ENCODE measurements at regions not wholly inside any gene's neighbourhood (a gene's known extent, or its start where the extent isn't known, plus 50 kb on each side); places are given as distances from the start of the nearest gene placed in this dataset.

DNA sequence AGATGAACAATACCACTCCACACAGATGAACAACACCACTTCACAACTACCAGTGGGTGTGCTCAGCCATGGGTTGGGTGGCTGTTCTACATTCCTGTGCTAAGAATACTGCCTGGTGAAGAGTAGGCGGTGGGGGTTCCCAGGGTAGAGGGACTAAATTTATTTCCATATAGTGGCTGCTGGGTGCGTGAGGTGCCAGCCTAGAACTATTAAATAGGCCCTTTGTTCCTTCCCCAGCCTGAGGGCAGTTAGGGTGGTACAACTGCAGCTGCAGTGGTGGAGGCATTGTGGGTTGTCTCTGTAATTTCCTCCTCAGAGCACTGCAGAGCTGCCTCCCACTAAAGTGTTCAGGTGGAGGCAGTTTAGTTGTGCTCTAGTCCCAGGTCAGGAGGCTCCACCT, 618.4 kb downstream of the MMUT start:
- TF ChIP-seq, protein P1, sequence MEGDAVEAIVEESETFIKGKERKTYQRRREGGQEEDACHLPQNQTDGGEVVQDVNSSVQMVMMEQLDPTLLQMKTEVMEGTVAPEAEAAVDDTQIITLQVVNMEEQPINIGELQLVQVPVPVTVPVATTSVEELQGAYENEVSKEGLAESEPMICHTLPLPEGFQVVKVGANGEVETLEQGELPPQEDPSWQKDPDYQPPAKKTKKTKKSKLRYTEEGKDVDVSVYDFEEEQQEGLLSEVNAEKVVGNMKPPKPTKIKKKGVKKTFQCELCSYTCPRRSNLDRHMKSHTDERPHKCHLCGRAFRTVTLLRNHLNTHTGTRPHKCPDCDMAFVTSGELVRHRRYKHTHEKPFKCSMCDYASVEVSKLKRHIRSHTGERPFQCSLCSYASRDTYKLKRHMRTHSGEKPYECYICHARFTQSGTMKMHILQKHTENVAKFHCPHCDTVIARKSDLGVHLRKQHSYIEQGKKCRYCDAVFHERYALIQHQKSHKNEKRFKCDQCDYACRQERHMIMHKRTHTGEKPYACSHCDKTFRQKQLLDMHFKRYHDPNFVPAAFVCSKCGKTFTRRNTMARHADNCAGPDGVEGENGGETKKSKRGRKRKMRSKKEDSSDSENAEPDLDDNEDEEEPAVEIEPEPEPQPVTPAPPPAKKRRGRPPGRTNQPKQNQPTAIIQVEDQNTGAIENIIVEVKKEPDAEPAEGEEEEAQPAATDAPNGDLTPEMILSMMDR (IDR thresholded peaks at IDR 0.05) = no peak
- no peak for TF ChIP-seq POLR2A (IDR thresholded peaks at IDR 0.05)
